Panc1 (cell line): ENCODE measurements at regions not wholly inside any gene's neighbourhood (a gene's known extent, or its start where the extent isn't known, plus 50 kb on each side); places are given as distances from the start of the nearest gene placed in this dataset.

Source experiments
- CTCF ChIP-seq: fragments of 450-650 bp; IDR thresholded peaks from 2 replicates; pipeline ENCODE4 v1.5.1; 2017; ENCODE audit warnings: mild to moderate bottlenecking
- POLR2AphosphoS5 ChIP-seq: IDR thresholded peaks from 2 replicates; pipeline ENCODE4 v1.6.1; 2012; ENCODE audit warnings: mild to moderate bottlenecking, low read depth, low read length, moderate library complexity
- SIN3A ChIP-seq: IDR thresholded peaks from 2 replicates; pipeline ENCODE4 v1.6.1; 2012; ENCODE audit warnings: low read depth, mild to moderate bottlenecking, low read length, moderate library complexity, borderline replicate concordance; ENCODE audit not compliant: insufficient read depth
- TF ChIP-seq, protein P1 (sequence below), 2 experiments: IDR thresholded peaks; 2 replicates each; pipeline ENCODE4 v1.6.1; 2011 to 2012; ENCODE audit warnings: low read depth in 2 of 2, control low read depth in 1 of 2, low read length in 1 of 2, mild to moderate bottlenecking in 1 of 2, moderate library complexity in 1 of 2; ENCODE audit not compliant: insufficient read depth in 1 of 2

DNA sequence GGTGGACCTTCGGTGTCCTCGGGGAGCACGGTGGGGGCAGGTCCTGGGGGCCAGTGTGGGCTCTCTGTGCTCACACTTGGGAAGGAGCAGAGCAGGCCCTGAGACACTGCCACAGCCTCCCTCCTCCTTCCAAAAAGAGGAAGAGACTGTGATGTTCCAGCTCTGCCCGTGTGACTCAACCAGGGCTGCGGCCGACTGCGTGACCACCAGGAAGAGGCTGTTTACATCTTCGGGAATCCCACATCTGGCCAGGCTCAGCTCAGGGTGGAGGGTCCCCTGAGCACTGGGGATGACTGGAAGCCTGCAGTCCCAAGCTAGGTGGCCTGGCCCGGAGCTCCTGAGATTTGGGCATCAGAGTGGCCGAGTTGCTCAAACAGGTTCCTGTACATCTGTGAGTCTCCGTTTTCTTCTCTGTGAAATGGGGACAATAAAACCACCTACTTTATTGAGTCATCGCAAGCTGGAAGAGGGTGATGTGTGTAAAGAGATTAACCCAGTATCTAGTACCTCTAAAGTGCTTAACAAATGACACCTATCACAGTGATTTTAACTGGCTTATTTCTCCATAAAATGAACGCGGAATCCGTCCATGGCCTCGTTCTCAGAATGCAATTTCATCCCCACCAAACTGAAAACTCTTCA, 242.1 kb downstream of the DLL1 start:
- TF ChIP-seq SIN3A (no peak), CTCF (no peak), POLR2AphosphoS5 (no peak)
- TF ChIP-seq, protein P1, sequence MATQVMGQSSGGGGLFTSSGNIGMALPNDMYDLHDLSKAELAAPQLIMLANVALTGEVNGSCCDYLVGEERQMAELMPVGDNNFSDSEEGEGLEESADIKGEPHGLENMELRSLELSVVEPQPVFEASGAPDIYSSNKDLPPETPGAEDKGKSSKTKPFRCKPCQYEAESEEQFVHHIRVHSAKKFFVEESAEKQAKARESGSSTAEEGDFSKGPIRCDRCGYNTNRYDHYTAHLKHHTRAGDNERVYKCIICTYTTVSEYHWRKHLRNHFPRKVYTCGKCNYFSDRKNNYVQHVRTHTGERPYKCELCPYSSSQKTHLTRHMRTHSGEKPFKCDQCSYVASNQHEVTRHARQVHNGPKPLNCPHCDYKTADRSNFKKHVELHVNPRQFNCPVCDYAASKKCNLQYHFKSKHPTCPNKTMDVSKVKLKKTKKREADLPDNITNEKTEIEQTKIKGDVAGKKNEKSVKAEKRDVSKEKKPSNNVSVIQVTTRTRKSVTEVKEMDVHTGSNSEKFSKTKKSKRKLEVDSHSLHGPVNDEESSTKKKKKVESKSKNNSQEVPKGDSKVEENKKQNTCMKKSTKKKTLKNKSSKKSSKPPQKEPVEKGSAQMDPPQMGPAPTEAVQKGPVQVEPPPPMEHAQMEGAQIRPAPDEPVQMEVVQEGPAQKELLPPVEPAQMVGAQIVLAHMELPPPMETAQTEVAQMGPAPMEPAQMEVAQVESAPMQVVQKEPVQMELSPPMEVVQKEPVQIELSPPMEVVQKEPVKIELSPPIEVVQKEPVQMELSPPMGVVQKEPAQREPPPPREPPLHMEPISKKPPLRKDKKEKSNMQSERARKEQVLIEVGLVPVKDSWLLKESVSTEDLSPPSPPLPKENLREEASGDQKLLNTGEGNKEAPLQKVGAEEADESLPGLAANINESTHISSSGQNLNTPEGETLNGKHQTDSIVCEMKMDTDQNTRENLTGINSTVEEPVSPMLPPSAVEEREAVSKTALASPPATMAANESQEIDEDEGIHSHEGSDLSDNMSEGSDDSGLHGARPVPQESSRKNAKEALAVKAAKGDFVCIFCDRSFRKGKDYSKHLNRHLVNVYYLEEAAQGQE (IDR thresholded peaks at IDR 0.05; ENCODE audit: insufficient read depth in 1 of 2, low read depth in 2 of 2, low read length in 1 of 2): no peak
